Activated B cell treated with CpG ODN at 0.5 μM for 24 hours (primary cell): ENCODE measurements at regions not wholly inside any gene's neighbourhood (a gene's known extent, or its start where the extent isn't known, plus 50 kb on each side); places are given as distances from the start of the nearest gene placed in this dataset.

Experiments used
- ATAC-seq: fragments of 200-7000 bp; cut with Tn5 transposase; one replicate; pipeline ENCODE4 v1.10.0; 2021; ENCODE audit warnings: low read depth, mild to moderate bottlenecking, moderate library complexity
- CTCF ChIA-PET: fragments of 350-600 bp; sonication (Branson Sonifier 250); formaldehyde crosslinking; loops from one replicate; lab custom pipeline; 2021; ENCODE audit warnings: antibody characterized with exemption; lab: Charles Lee
- POLR2A ChIA-PET: fragments of 350-600 bp; sonication (Branson Sonifier 250); formaldehyde crosslinking; loops from one replicate; lab custom pipeline; 2021; ENCODE audit warnings: antibody characterized with exemption; lab: Charles Lee
- DNase-seq: peaks from one replicate; pipeline ENCODE4 v3.0.0; 2022
- H3K27ac Mint-ChIP-seq: one replicate; pipeline ENCODE4 v1.8.0; 2020; ENCODE audit warnings: mixed read lengths
- H3K27me3 Mint-ChIP-seq: one replicate; pipeline ENCODE4 v1.8.0; 2021; ENCODE audit warnings: mixed read lengths
- H3K36me3 Mint-ChIP-seq: one replicate; pipeline ENCODE4 v1.8.0; 2021; ENCODE audit warnings: low read depth, mixed read lengths
- H3K4me1 Mint-ChIP-seq: one replicate; pipeline ENCODE4 v1.8.0; 2021; ENCODE audit warnings: mixed read lengths
- H3K4me3 Mint-ChIP-seq: one replicate; pipeline ENCODE4 v1.8.0; 2020; ENCODE audit warnings: mild to moderate bottlenecking, mixed read lengths
- H3K9me3 Mint-ChIP-seq: one replicate; pipeline ENCODE4 v1.8.0; 2020; ENCODE audit warnings: mixed read lengths
- intact Hi-C: fragments of 100-400 bp; cut with micrococcal nuclease; formaldehyde crosslinking; loops from one replicate; pipeline ENCODE4 v1.15.1; 2024
- TF ChIP-seq, protein P1 (sequence below): fragments of 200-600 bp; IDR thresholded peaks from one replicate; pipeline ENCODE4 v1.8.0; 2022; ENCODE audit warnings: antibody characterized with exemption, mild to moderate bottlenecking

DNA sequence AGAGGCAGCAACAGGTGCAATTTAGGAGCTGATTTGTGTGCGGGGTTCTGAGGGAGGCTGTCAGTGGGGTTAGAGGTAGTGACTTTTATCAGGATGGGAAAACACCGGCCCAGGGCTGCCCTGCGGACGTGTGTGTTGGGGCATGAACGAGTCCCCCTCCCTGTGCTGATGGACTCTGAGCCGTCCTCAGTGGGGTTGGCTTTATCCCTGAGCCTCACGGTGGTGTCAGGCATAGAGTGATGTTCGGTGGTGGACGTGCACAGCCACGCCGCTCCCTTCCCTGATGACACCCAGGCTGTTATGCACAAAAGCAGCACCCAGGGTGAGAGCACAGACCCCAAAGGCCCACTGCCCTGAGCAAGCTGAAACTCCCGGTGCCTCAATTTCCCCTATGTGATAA lies 809.1 kb downstream of the BRD1 start:
- ChIA-PET CTCF (no interaction called here), POLR2A (no interaction called here)
- intact Hi-C loops, result no loop called here
- H3K27me3 Mint-ChIP-seq, result no peaks in the 10 kb centered on the region
- no peak overlapping the region for H3K4me3 Mint-ChIP-seq
- H3K27ac Mint-ChIP-seq, result no peak overlapping the region
- no peaks in the 10 kb centered on the region for H3K36me3 Mint-ChIP-seq
- ATAC-seq (no peak), DNase-seq (no peak)
- no peaks in the 10 kb centered on the region for H3K4me1 Mint-ChIP-seq
- no peaks in the 10 kb centered on the region for H3K9me3 Mint-ChIP-seq
- TF ChIP-seq, protein P1, sequence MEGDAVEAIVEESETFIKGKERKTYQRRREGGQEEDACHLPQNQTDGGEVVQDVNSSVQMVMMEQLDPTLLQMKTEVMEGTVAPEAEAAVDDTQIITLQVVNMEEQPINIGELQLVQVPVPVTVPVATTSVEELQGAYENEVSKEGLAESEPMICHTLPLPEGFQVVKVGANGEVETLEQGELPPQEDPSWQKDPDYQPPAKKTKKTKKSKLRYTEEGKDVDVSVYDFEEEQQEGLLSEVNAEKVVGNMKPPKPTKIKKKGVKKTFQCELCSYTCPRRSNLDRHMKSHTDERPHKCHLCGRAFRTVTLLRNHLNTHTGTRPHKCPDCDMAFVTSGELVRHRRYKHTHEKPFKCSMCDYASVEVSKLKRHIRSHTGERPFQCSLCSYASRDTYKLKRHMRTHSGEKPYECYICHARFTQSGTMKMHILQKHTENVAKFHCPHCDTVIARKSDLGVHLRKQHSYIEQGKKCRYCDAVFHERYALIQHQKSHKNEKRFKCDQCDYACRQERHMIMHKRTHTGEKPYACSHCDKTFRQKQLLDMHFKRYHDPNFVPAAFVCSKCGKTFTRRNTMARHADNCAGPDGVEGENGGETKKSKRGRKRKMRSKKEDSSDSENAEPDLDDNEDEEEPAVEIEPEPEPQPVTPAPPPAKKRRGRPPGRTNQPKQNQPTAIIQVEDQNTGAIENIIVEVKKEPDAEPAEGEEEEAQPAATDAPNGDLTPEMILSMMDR, result no peak

DNA sequence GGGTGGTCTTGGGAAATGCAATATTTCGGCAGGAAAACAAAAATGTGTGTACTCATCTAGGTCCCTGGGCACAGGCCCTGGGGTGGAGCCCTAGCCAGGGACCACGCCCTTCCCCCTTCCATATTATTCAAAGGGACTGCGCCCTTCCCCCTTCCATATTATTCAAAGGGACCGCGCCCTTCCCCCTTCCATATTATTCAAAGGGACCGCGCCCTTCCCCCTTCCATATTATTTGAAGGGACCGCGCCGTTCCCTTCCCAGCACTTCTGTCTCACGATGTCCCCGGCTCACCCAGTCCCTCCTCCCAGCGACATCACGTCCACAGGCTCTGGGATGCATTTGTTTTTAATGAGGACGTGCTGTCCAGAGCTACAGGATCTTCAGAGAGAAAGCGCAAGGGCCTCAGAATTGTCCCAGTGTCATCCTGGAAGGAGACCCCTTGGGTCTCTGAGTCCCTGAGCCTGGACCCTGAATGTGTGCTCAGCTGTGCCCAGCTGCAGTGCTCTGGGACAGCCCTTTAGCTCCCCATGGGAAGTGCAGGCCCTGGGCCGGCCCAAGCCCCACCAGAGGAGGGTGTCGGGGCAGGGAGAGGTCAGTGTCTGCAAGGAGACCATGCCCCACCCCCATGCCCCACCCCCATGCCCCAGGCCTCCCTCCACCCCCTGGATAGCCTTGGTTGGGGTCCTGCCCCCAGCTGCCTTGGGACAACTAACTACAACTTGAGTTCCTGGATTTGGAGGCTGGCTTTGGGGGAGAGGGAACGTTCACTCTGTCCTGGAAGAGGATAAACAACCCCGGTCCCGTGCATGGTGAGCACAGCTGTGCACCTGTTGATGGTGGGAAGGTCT lies 810.0 kb downstream of the BRD1 start:
- DNase-seq (no peak), ATAC-seq (no peak)
- TF ChIP-seq, protein P1, result no peak
- ChIA-PET CTCF (no interaction called here), POLR2A (no interaction called here)
- Mint-ChIP-seq H3K4me3 (no peak overlapping the region), H3K36me3 (no peaks in the 10 kb centered on the region), H3K27ac (no peak overlapping the region), H3K9me3 (no peaks in the 10 kb centered on the region), H3K4me1 (no peaks in the 10 kb centered on the region), H3K27me3 (no peaks in the 10 kb centered on the region)
- intact Hi-C loops, result no loop called here

DNA sequence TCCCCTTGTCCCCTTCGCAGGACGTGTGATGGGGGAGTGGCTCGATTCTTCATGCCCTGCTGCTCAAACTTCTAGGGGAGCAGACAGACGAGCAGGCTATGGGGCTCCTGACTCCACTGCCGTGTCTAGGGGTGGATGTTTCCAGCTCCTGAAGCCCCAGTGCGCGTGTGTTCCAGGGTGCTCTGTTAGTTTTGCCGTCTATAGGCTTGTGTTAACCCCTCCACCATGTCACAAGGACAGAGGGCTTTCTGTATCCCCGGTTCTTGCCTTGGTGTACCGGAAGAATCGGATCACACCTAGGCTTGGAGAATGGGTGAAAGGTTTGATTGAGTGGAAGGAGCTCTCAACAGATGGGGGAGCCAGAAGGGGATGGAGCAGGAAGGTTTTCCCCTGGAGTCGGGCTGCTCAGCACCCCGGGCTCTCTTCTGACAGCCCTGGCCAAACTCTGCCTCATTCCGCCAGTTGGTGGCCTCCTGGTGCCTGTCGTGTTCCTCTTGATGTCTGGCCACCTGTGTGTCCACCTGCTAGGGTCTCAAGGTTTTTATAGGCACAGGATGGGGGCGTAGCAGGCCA lies 810.7 kb downstream of the BRD1 start:
- Mint-ChIP-seq H3K9me3 (no peaks in the 10 kb centered on the region), H3K4me3 (no peak overlapping the region), H3K36me3 (no peaks in the 10 kb centered on the region), H3K27me3 (no peaks in the 10 kb centered on the region), H3K27ac (no peak overlapping the region), H3K4me1 (no peaks in the 10 kb centered on the region)
- intact Hi-C loops, result no loop called here
- TF ChIP-seq, protein P1, result no peak
- DNase-seq (no peak), ATAC-seq (no peak)
- ChIA-PET CTCF (no interaction called here), POLR2A (no interaction called here)

DNA sequence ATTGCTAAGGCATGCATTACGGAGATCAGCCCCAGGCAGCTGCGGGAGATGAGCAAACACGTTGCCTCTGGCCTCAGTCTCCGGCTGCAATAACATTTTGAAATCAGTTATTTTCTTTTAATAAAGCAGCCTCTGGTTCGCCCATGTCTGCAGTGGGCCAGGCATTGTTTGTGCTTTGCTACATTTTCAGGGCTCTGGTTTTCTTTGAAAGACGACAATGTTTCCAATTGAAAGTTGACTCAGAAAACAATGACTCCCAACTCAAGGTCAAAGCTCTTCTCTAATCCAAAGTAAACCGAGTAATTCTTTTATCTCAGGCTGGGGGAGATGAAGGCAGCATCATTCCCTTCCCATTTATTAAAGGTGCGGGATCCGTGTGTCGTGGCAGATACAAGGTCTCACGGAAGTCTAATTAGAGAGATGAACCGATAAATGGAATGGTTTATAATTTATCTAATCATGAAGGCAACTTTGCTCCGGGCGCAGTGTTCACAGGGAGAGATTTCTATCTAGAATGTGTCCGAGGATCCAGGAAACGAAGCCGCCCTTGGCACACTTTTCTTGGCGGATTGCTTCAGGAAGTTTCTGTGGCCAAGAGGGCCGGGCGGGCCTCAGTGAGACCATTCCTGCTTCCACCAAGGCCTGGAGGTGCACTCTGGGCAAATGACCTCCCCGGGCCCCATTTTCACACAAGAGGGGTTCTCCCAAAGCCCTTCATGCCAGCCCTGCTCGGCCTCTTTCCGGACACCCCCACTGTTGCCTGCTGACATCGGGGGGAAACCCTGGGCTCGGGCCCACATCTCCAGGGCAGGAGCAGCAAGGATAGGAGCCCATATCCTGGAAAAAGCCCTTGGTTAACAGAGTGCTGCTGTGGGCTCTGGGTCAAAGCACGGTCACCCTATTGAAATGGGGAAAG lies 811.4 kb downstream of the BRD1 start:
- no peaks in the 10 kb centered on the region for H3K27me3 Mint-ChIP-seq
- no peak for DNase-seq
- ChIA-PET CTCF (no interaction called here), POLR2A (no interaction called here)
- no peak overlapping the region for H3K27ac Mint-ChIP-seq
- intact Hi-C loops, result no loop called here
- H3K4me3 Mint-ChIP-seq, result no peak overlapping the region
- H3K4me1 Mint-ChIP-seq, result no peaks in the 10 kb centered on the region
- TF ChIP-seq, protein P1, result no peak
- H3K9me3 Mint-ChIP-seq, result no peaks in the 10 kb centered on the region
- H3K36me3 Mint-ChIP-seq, result no peaks in the 10 kb centered on the region
- no peak for ATAC-seq

DNA sequence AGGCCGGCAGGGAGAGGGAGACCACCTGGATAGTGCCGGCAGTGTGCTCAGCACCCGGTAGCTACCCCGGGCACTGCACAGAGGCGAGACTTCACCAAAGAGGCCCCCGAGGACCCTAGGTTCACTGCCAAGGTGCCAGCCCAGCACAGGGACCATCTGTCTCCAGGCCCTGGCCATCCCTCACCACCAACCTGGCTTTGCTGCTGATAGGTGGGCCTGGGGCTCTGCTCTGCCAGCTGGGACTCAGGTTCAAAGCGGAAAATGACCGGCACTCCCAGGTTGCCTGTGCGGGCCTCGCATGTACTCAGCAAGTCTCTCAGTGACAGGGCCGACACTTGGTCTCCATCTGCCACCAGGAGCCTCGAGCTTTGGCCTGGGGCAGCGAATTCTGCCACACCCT lies 812.2 kb downstream of the BRD1 start:
- CTCF ChIA-PET, result no interaction called here
- H3K36me3 Mint-ChIP-seq, result no peaks in the 10 kb centered on the region
- no peak overlapping the region for H3K4me3 Mint-ChIP-seq
- no peaks in the 10 kb centered on the region for H3K4me1 Mint-ChIP-seq
- no peaks in the 10 kb centered on the region for H3K27me3 Mint-ChIP-seq
- TF ChIP-seq, protein P1, result no peak
- no peak overlapping the region for H3K27ac Mint-ChIP-seq
- intact Hi-C loops, result no loop called here
- DNase-seq, result no peak
- ATAC-seq, result no peak
- POLR2A ChIA-PET, result no interaction called here
- H3K9me3 Mint-ChIP-seq, result no peaks in the 10 kb centered on the region
